Stimulated activated CD4-positive, alpha-beta T cell treated with anti-CD3 and anti-CD28 coated beads, Interleukin-15, amount 100 ng/mL, for 1 hour (primary cell): ENCODE measurements at regions not wholly inside any gene's neighbourhood (a gene's known extent, or its start where the extent isn't known, plus 50 kb on each side); places are given as distances from the start of the nearest gene placed in this dataset.

Experiments
- DNase-seq, 2 donors: peaks; one replicate each; pipeline ENCODE4 v3.0.0-alpha.2; 2020; ENCODE audit warnings: low read depth in 1 of 2, low spot score in 1 of 2

GRCh38 chr12:92365333-92365732 lies 219.7 kb upstream of the BTG1 start:
- no peak for DNase-seq

GRCh38 chr12:92363295-92364146 lies 217.9 kb upstream of the BTG1 start:
- peak; percentile 4 to 23 for DNase-seq

- DNase-seq = no peak
Observed at GRCh38 chr12:92362785-92363184, 217.1 kb upstream of the BTG1 start.

GRCh38 chr12:92362126-92362525 lies 216.5 kb upstream of the BTG1 start:
- no peak for DNase-seq

GRCh38 chr12:92360543-92360942 lies 214.9 kb upstream of the BTG1 start:
- DNase-seq = no peak

- no peak for DNase-seq
Observed at GRCh38 chr12:92359581-92360209, 214.0 kb upstream of the BTG1 start.

GRCh38 chr12:92357584-92358261 lies 212.1 kb upstream of the BTG1 start:
- DNase-seq = no peak

GRCh38 chr12:92356425-92356824 lies 210.8 kb upstream of the BTG1 start:
- no peak for DNase-seq

- DNase-seq = no peak
Observed at GRCh38 chr12:92349635-92350034, 204.0 kb upstream of the BTG1 start.

- no peak for DNase-seq
Observed at GRCh38 chr12:92342574-92342973, 196.9 kb upstream of the BTG1 start.

GRCh38 chr12:92341065-92341668 lies 195.5 kb upstream of the BTG1 start:
- DNase-seq = no peak

- DNase-seq = no peak
Observed at GRCh38 chr12:92340441-92341064, 194.9 kb upstream of the BTG1 start.

- DNase-seq = no peak
Observed at GRCh38 chr12:92340003-92340402, 194.4 kb upstream of the BTG1 start.

- DNase-seq = no peak
Observed at GRCh38 chr12:92339198-92339821, 193.7 kb upstream of the BTG1 start.

- DNase-seq = no peak
Observed at GRCh38 chr12:92338671-92339070, 193.0 kb upstream of the BTG1 start.

- no peak for DNase-seq
Observed at GRCh38 chr12:92338102-92338501, 192.5 kb upstream of the BTG1 start.

- DNase-seq = no peak
Observed at GRCh38 chr12:92337128-92337527, 191.5 kb upstream of the BTG1 start.

GRCh38 chr12:92336641-92337040 lies 191.0 kb upstream of the BTG1 start:
- no peak for DNase-seq

- DNase-seq = no peak
Observed at GRCh38 chr12:92335831-92336230, 190.2 kb upstream of the BTG1 start.

- DNase-seq = no peak
Observed at GRCh38 chr12:92334552-92334951, 188.9 kb upstream of the BTG1 start.

- DNase-seq = no peak
Observed at GRCh38 chr12:92332552-92332951, 186.9 kb upstream of the BTG1 start.
